ENCODE measurements at regions not wholly inside any gene's neighbourhood (a gene's known extent, or its start where the extent isn't known, plus 50 kb on each side); places are given as distances from the start of the nearest gene placed in this dataset.

DNA sequence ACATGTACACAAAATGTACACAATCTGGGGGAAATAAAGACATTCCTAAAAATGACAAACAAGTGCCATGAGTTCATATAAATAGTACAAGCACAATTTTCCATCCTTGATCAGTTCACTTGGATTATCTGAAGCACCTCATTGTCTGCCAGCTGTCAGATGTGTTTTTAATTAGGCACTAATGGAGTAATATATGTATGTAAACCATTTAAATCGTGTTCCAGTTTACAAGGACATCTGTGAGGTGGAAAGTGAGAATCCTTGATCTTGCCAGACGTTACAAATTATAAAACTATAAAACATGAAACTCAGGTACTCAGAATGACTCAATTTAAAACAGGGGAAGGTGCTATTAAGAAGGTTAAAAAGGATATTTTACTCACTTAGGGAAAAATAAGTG lies 1312.2 kb downstream of the PLA2G4A start:
- TF ChIP-seq, protein P1, sequence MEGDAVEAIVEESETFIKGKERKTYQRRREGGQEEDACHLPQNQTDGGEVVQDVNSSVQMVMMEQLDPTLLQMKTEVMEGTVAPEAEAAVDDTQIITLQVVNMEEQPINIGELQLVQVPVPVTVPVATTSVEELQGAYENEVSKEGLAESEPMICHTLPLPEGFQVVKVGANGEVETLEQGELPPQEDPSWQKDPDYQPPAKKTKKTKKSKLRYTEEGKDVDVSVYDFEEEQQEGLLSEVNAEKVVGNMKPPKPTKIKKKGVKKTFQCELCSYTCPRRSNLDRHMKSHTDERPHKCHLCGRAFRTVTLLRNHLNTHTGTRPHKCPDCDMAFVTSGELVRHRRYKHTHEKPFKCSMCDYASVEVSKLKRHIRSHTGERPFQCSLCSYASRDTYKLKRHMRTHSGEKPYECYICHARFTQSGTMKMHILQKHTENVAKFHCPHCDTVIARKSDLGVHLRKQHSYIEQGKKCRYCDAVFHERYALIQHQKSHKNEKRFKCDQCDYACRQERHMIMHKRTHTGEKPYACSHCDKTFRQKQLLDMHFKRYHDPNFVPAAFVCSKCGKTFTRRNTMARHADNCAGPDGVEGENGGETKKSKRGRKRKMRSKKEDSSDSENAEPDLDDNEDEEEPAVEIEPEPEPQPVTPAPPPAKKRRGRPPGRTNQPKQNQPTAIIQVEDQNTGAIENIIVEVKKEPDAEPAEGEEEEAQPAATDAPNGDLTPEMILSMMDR (IDR thresholded peaks at IDR 0.05) = no peak
- no peak for TF ChIP-seq EP300 (IDR thresholded peaks at IDR 0.05)

Measured in sigmoid colon (tissue), 4 donors.